BE2C (cell line): ENCODE measurements at regions not wholly inside any gene's neighbourhood (a gene's known extent, or its start where the extent isn't known, plus 50 kb on each side); places are given as distances from the start of the nearest gene placed in this dataset.

Experiments
- DNase-seq: peaks from one replicate; pipeline ENCODE4 v3.0.0-alpha.2; 2020
- H3K27me3 ChIP-seq: fragments of 250-450 bp; sonication (Bioruptor Pico); 2 replicates; pipeline ENCODE4 v1.5.1; 2020; ENCODE audit warnings: mild to moderate bottlenecking
- H3K36me3 ChIP-seq: fragments of 250-450 bp; sonication (Bioruptor Pico); 2 replicates; pipeline ENCODE4 v1.5.1; 2020; ENCODE audit warnings: mild to moderate bottlenecking
- H3K4me1 ChIP-seq: fragments of 250-450 bp; sonication (Bioruptor Pico); 2 replicates; pipeline ENCODE4 v1.5.1; 2020
- H3K4me3 ChIP-seq: 2 replicates; pipeline ENCODE4 v1.5.1; 2011; ENCODE audit warnings: low read depth, low read length
- H3K9me3 ChIP-seq: fragments of 250-450 bp; sonication (Bioruptor Pico); 2 replicates; pipeline ENCODE4 v1.5.1; 2020
- TF ChIP-seq, protein P1 (sequence below): IDR thresholded peaks from 2 replicates; pipeline ENCODE4 v1.5.1; 2012; ENCODE audit warnings: mild to moderate bottlenecking, low read depth, low read length

GRCh38 chr6:5905431-5906339, 101.0 kb downstream of the NRN1 start:
- no peak for DNase-seq
- Histone ChIP-seq H3K27me3 (no peaks in the 10 kb centered on the region), H3K4me1 (no peaks in the 10 kb centered on the region), H3K4me3 (no peak overlapping the region), H3K9me3 (no peaks in the 10 kb centered on the region), H3K36me3 (no peaks in the 10 kb centered on the region)
- TF ChIP-seq, protein P1, sequence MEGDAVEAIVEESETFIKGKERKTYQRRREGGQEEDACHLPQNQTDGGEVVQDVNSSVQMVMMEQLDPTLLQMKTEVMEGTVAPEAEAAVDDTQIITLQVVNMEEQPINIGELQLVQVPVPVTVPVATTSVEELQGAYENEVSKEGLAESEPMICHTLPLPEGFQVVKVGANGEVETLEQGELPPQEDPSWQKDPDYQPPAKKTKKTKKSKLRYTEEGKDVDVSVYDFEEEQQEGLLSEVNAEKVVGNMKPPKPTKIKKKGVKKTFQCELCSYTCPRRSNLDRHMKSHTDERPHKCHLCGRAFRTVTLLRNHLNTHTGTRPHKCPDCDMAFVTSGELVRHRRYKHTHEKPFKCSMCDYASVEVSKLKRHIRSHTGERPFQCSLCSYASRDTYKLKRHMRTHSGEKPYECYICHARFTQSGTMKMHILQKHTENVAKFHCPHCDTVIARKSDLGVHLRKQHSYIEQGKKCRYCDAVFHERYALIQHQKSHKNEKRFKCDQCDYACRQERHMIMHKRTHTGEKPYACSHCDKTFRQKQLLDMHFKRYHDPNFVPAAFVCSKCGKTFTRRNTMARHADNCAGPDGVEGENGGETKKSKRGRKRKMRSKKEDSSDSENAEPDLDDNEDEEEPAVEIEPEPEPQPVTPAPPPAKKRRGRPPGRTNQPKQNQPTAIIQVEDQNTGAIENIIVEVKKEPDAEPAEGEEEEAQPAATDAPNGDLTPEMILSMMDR = no peak

GRCh38 chr6:5904532-5904931, 102.2 kb downstream of the NRN1 start:
- Histone ChIP-seq H3K27me3 (no peaks in the 10 kb centered on the region), H3K36me3 (no peaks in the 10 kb centered on the region), H3K9me3 (no peaks in the 10 kb centered on the region), H3K4me1 (no peaks in the 10 kb centered on the region), H3K4me3 (no peak overlapping the region)
- no peak for DNase-seq
- TF ChIP-seq, protein P1 = no peak

DNA sequence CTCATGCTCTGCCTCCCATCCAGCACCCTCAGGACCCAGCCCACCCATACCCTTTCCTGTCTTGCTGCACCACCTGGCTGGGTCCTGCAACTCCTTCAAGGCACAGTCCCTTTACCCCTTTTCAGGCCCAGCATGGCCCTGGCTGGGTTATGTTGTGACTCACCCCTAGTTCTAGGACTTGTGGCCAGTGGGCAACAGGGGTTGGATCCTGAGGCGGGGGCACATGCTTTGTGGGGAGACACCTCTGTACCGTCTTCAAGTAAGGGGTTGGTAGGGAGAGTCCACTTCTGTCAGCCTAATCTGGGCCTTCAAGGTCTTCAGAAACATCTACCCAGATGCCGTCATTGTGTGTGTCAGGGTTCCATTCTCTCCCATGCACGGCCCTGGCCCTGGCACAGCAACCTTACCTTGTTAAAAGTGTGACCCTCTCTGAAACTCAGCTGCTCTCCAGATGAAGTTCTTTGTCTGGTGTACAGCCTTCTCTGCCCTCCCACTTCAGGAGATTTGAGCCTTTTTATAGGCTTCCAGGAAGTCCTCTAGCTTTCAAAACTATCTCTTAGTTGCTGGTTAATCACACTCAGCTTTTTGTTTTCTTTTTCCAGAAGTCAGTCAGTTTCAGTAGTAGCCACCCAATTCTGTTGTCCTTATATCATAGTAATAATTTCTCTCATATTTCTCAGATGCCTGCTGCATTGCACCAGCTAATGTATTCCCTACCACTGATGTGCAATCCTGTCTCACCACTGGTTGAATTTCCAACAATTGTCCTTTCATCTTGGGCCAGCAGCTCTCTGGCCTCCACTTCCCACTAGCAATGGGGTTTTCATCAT, 107.3 kb downstream of the NRN1 start:
- Histone ChIP-seq H3K9me3 (no peaks in the 10 kb centered on the region), H3K4me3 (no peak overlapping the region), H3K4me1 (no peaks in the 10 kb centered on the region), H3K36me3 (no peaks in the 10 kb centered on the region), H3K27me3 (no peaks in the 10 kb centered on the region)
- DNase-seq = no peak
- TF ChIP-seq, protein P1 = no peak

- H3K36me3 ChIP-seq = no peaks in the 10 kb centered on the region
- H3K4me3 ChIP-seq = no peak overlapping the region
- H3K9me3 ChIP-seq = no peaks in the 10 kb centered on the region
- H3K27me3 ChIP-seq = no peaks in the 10 kb centered on the region
- no peaks in the 10 kb centered on the region for H3K4me1 ChIP-seq
- no peak for DNase-seq
- TF ChIP-seq, protein P1 = 0 out of 2 replicates have a peak, but pooled peaks have one; percentile 5
These were observed 108.2 kb downstream of the NRN1 start for GRCh38 chr6:5898563-5898962.

- Histone ChIP-seq H3K4me1 (no peaks in the 10 kb centered on the region), H3K9me3 (no peaks in the 10 kb centered on the region), H3K4me3 (no peak overlapping the region), H3K36me3 (no peaks in the 10 kb centered on the region), H3K27me3 (no peaks in the 10 kb centered on the region)
- DNase-seq = no peak
- TF ChIP-seq, protein P1 = no peak
These were observed 108.6 kb downstream of the NRN1 start for GRCh38 chr6:5898102-5898501.
